CD4-positive, alpha-beta T cell treated with Interleukin-21 for 1 hour (primary cell): ENCODE measurements at regions not wholly inside any gene's neighbourhood (a gene's known extent, or its start where the extent isn't known, plus 50 kb on each side); places are given as distances from the start of the nearest gene placed in this dataset.
"Not testable (repeated sequence)": the region's sequence is repeated elsewhere in the genome, so short reads cannot be mapped to it uniquely, and the experiment has no call there.

ENCODE experiments used
- DNase-seq: peaks from one replicate; pipeline ENCODE4 v3.0.0-alpha.2; 2020

GRCh38 chr3:72032441-72033135 is 247.6 kb upstream of the PROK2 start:
- no peak for DNase-seq

- DNase-seq: no peak
Observed at GRCh38 chr3:72031581-72031980, 246.6 kb upstream of the PROK2 start.

- DNase-seq: not testable (repeated sequence)
Observed at GRCh38 chr3:72030296-72030695, 245.3 kb upstream of the PROK2 start.

GRCh38 chr3:72028726-72029125 is 243.8 kb upstream of the PROK2 start:
- not testable (repeated sequence) for DNase-seq

GRCh38 chr3:72028307-72028706 is 243.4 kb upstream of the PROK2 start:
- DNase-seq: not testable (repeated sequence)

- DNase-seq: not testable (repeated sequence)
Observed at GRCh38 chr3:72027728-72028127, 242.8 kb upstream of the PROK2 start.

GRCh38 chr3:72022027-72022426 is 237.1 kb upstream of the PROK2 start:
- DNase-seq: no peak

GRCh38 chr3:72021531-72021930 is 236.6 kb upstream of the PROK2 start:
- DNase-seq: no peak

- DNase-seq: no peak
Observed at GRCh38 chr3:72018343-72018984, 233.5 kb upstream of the PROK2 start.

- DNase-seq: no peak
Observed at GRCh38 chr3:72017935-72018334, 233.0 kb upstream of the PROK2 start.

- DNase-seq: no peak
Observed at GRCh38 chr3:72017311-72017710, 232.4 kb upstream of the PROK2 start.

- no peak for DNase-seq
Observed at GRCh38 chr3:72015463-72015862, 230.5 kb upstream of the PROK2 start.

GRCh38 chr3:72013084-72013483 is 228.1 kb upstream of the PROK2 start:
- DNase-seq: no peak

- no peak for DNase-seq
Observed at GRCh38 chr3:72012363-72012762, 227.4 kb upstream of the PROK2 start.

GRCh38 chr3:72011485-72011884 is 226.5 kb upstream of the PROK2 start:
- DNase-seq: no peak

GRCh38 chr3:72009851-72010443 is 225.0 kb upstream of the PROK2 start:
- no peak for DNase-seq

GRCh38 chr3:72008226-72008996 is 223.5 kb upstream of the PROK2 start:
- peak; percentile 10 for DNase-seq

- no peak for DNase-seq
Observed at GRCh38 chr3:72006631-72007556, 221.9 kb upstream of the PROK2 start.

GRCh38 chr3:72004749-72005292 is 219.9 kb upstream of the PROK2 start:
- DNase-seq: no peak

- DNase-seq: no peak
Observed at GRCh38 chr3:72003936-72004335, 219.0 kb upstream of the PROK2 start.

GRCh38 chr3:72001758-72002157 is 216.8 kb upstream of the PROK2 start:
- DNase-seq: no peak
